NCI-H2107 (cell line): ENCODE measurements at regions not wholly inside any gene's neighbourhood (a gene's known extent, or its start where the extent isn't known, plus 50 kb on each side); places are given as distances from the start of the nearest gene placed in this dataset.
"Not testable (repeated sequence)": the region's sequence is repeated elsewhere in the genome, so short reads cannot be mapped to it uniquely, and the experiment has no call there.

Source experiments
- DNase-seq: peaks from one replicate; lab custom pipeline; 2025; lab: John Stamatoyannopoulos, UW

GRCh38 chr3:194867270-194867983 is 181.7 kb downstream of the FAM43A start:
- DNase-seq, result no peak

GRCh38 chr3:194868831-194869230 is 183.1 kb downstream of the FAM43A start:
- DNase-seq, result no peak

- no peak for DNase-seq
These were observed 183.9 kb downstream of the FAM43A start for GRCh38 chr3:194869482-194870169.

GRCh38 chr3:194870394-194871110 is 184.9 kb downstream of the FAM43A start:
- no peak for DNase-seq

GRCh38 chr3:194871143-194871863 is 185.6 kb downstream of the FAM43A start:
- no peak for DNase-seq

GRCh38 chr3:194871864-194872668 is 186.4 kb downstream of the FAM43A start:
- DNase-seq, result no peak

- no peak for DNase-seq
These were observed 186.9 kb downstream of the FAM43A start for GRCh38 chr3:194872669-194872977.

GRCh38 chr3:194873474-194873873 is 187.8 kb downstream of the FAM43A start:
- not testable (repeated sequence) for DNase-seq

GRCh38 chr3:194874206-194874605 is 188.5 kb downstream of the FAM43A start:
- DNase-seq, result no peak

GRCh38 chr3:194874783-194875182 is 189.1 kb downstream of the FAM43A start:
- DNase-seq, result no peak

- no peak for DNase-seq
These were observed 190.1 kb downstream of the FAM43A start for GRCh38 chr3:194875581-194876402.

- no peak for DNase-seq
These were observed 190.9 kb downstream of the FAM43A start for GRCh38 chr3:194876403-194877095.

GRCh38 chr3:194877291-194878119 is 191.8 kb downstream of the FAM43A start:
- DNase-seq, result no peak

GRCh38 chr3:194879126-194879877 is 193.6 kb downstream of the FAM43A start:
- no peak for DNase-seq

- peak; percentile 25 for DNase-seq
These were observed 194.6 kb downstream of the FAM43A start for GRCh38 chr3:194879991-194880939.

GRCh38 chr3:194880940-194881925 is 195.6 kb downstream of the FAM43A start:
- no peak for DNase-seq
